ENCODE measurements at regions not wholly inside any gene's neighbourhood (a gene's known extent, or its start where the extent isn't known, plus 50 kb on each side); places are given as distances from the start of the nearest gene placed in this dataset.

DNA sequence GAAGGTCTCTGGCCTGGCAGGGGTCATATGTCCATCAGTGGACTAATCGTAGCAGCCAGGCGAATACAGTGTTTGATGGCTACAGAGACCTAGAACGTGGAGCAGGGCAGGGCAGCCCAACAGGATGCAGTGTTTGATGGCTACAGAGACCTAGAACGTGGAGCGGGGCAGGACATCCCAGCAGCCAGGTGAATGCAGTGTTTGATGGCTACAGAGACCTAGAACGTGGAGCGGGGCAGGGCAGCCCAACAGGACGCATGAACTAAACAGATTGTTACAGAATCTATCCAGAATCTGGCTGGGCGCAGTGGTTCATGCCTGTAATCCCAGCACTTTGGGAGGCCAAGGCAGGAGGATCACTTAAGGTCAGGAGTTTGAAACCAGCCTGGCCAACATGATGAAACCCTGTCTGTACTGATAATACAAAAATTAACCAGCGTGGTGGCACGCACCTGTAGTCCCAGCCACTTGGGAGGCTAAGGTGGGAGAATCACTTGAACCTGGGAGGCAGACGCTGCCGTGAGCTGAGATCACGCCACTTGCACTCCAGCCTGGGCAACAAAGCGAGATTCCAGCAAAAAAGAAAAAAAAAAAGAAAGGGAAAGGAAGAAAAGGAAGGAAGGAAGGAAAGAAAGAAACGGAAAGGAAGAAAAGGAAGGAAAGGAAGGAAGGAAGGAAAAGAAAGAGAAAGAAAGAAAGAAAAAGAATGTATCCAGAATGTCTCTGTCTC is 65.2 kb upstream of the RPH3AL start:
- TF ChIP-seq, protein P1, sequence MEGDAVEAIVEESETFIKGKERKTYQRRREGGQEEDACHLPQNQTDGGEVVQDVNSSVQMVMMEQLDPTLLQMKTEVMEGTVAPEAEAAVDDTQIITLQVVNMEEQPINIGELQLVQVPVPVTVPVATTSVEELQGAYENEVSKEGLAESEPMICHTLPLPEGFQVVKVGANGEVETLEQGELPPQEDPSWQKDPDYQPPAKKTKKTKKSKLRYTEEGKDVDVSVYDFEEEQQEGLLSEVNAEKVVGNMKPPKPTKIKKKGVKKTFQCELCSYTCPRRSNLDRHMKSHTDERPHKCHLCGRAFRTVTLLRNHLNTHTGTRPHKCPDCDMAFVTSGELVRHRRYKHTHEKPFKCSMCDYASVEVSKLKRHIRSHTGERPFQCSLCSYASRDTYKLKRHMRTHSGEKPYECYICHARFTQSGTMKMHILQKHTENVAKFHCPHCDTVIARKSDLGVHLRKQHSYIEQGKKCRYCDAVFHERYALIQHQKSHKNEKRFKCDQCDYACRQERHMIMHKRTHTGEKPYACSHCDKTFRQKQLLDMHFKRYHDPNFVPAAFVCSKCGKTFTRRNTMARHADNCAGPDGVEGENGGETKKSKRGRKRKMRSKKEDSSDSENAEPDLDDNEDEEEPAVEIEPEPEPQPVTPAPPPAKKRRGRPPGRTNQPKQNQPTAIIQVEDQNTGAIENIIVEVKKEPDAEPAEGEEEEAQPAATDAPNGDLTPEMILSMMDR (IDR thresholded peaks at IDR 0.05; ENCODE audit: insufficient read depth, low read length), result no peak
- TF ChIP-seq, protein P2, sequence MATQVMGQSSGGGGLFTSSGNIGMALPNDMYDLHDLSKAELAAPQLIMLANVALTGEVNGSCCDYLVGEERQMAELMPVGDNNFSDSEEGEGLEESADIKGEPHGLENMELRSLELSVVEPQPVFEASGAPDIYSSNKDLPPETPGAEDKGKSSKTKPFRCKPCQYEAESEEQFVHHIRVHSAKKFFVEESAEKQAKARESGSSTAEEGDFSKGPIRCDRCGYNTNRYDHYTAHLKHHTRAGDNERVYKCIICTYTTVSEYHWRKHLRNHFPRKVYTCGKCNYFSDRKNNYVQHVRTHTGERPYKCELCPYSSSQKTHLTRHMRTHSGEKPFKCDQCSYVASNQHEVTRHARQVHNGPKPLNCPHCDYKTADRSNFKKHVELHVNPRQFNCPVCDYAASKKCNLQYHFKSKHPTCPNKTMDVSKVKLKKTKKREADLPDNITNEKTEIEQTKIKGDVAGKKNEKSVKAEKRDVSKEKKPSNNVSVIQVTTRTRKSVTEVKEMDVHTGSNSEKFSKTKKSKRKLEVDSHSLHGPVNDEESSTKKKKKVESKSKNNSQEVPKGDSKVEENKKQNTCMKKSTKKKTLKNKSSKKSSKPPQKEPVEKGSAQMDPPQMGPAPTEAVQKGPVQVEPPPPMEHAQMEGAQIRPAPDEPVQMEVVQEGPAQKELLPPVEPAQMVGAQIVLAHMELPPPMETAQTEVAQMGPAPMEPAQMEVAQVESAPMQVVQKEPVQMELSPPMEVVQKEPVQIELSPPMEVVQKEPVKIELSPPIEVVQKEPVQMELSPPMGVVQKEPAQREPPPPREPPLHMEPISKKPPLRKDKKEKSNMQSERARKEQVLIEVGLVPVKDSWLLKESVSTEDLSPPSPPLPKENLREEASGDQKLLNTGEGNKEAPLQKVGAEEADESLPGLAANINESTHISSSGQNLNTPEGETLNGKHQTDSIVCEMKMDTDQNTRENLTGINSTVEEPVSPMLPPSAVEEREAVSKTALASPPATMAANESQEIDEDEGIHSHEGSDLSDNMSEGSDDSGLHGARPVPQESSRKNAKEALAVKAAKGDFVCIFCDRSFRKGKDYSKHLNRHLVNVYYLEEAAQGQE (IDR thresholded peaks at IDR 0.05; ENCODE audit: insufficient replicate concordance, low read depth), result no peak
- TF ChIP-seq POLR2AphosphoS5 (IDR thresholded peaks at IDR 0.05; ENCODE audit: low read depth), result no peak
- no peak for TF ChIP-seq SPI1 (IDR thresholded peaks at IDR 0.05; ENCODE audit: borderline replicate concordance, low read depth)
- no peak for TF ChIP-seq GABPA (IDR thresholded peaks at IDR 0.05; ENCODE audit: low read depth)
- no peak for DNase-seq (ENCODE audit: low read depth in 1 of 2, low spot score in 1 of 2)
- Histone ChIP-seq H3K27ac (replicated peaks) (no peak overlapping the region; the same call in 1 of the 2 replicates), H3K4me3 (replicated peaks; ENCODE audit: insufficient read depth, low read length) (no peak overlapping the region), H3K27me3 (ENCODE audit: insufficient read depth, poor library complexity, severe bottlenecking) (no peaks in the 10 kb centered on the region)

DNA sequence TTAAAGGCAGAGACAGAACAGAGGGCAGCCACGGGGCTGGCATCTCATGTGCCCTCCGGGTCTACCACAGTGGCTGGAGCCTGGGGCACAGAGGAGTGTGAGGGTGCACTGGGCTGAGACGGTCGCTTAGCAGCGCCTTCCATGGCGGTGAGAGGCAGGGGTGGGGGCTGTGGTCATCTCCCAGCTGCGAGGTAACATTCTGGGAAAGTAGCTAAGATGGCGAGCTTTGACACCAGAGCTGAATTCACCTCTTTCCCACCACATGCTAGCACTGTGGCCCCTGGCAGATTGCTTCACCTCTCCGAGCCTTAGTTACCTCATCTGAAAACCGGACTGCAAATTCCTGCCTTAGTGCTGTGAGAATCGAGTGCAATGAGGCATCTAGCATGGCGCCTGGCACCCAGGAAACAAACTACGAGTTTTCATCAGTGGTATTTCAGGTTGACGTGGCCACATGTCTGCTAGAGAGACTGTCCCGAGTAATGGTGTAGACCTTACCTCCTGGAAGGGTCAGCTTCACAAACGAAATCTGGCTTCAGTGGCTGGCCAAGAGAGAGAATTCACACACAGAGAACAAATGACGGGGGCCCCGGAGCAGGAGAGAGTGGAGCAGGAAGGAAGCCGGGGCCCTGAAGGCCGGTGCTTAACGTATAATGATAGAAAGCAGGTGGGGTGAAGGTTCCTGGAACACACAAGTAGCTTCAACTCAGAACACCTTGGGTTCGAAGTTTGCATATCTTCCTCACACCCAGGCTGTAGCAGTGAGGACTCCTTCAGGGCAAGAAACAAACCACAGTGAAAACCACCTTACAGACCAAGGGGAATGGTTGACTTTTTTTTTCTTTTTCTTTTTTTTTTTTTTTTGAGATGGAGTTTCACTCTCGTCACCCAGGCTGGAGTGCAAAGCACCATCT is 63.9 kb upstream of the RPH3AL start:
- DNase-seq (ENCODE audit: low read depth in 1 of 2, low spot score in 1 of 2), result no peak
- Histone ChIP-seq H3K27ac (replicated peaks) (no peak overlapping the region), H3K27me3 (ENCODE audit: insufficient read depth, poor library complexity, severe bottlenecking) (no peaks in the 10 kb centered on the region), H3K4me3 (replicated peaks; ENCODE audit: insufficient read depth, low read length) (no peak overlapping the region)
- TF ChIP-seq SPI1 (IDR thresholded peaks at IDR 0.05; ENCODE audit: borderline replicate concordance, low read depth) (no peak), POLR2AphosphoS5 (IDR thresholded peaks at IDR 0.05; ENCODE audit: low read depth) (no peak), GABPA (IDR thresholded peaks at IDR 0.05; ENCODE audit: low read depth) (no peak)
- TF ChIP-seq, protein P1 (IDR thresholded peaks at IDR 0.05; ENCODE audit: insufficient read depth, low read length), result no peak
- TF ChIP-seq, protein P2 (IDR thresholded peaks at IDR 0.05; ENCODE audit: insufficient replicate concordance, low read depth), result no peak

DNA sequence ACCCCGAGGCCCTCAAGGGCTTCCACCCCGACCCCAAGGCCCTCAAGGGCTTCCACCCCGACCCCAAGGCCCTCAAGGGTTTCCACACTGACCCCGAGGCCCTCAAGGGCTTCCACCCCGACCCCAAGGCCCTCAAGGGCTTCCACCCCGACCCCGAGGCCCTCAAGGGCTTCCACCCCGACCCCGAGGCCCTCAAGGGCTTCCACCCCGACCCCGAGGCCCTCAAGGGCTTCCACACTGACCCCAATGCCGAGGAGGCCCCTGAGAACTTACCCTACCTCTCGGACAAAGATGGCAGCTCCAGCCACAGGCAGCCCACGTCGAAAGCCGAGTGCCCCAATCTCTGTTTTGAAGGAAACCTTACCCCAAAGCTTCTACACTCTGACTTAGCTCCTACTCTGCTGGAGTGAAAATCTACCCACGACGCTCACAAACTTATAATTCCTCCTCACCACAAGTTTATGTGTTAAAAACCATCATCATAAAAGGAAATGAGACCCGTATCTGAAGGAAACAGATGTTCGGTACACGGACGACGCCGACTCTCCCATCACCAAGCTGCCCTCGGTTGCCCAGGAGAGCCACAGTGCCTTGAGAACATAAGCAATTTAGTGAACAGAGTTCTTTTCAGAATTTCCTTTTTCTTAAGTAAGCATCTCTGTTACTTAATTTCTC is 61.2 kb upstream of the RPH3AL start:
- Histone ChIP-seq H3K27me3 (ENCODE audit: insufficient read depth, poor library complexity, severe bottlenecking) (no peaks in the 10 kb centered on the region), H3K4me3 (replicated peaks; ENCODE audit: insufficient read depth, low read length) (no peak overlapping the region), H3K27ac (replicated peaks) (no peak overlapping the region)
- DNase-seq (ENCODE audit: low read depth in 1 of 2, low spot score in 1 of 2), result no peak
- TF ChIP-seq, protein P1 (IDR thresholded peaks at IDR 0.05; ENCODE audit: insufficient read depth, low read length), result no peak
- TF ChIP-seq GABPA (IDR thresholded peaks at IDR 0.05; ENCODE audit: low read depth), result no peak
- no peak for TF ChIP-seq SPI1 (IDR thresholded peaks at IDR 0.05; ENCODE audit: borderline replicate concordance, low read depth)
- TF ChIP-seq, protein P2 (IDR thresholded peaks at IDR 0.05; ENCODE audit: insufficient replicate concordance, low read depth), result no peak
